HL-60 (cell line): ENCODE measurements at regions not wholly inside any gene's neighbourhood (a gene's known extent, or its start where the extent isn't known, plus 50 kb on each side); places are given as distances from the start of the nearest gene placed in this dataset.

ENCODE experiments used
- DNase-seq, 2 experiments: peaks; one replicate each; pipeline ENCODE4 v3.0.0-alpha.2; 2010 to 2020; ENCODE audit warnings: low read depth in 1 of 2, low spot score in 1 of 2
- H3K27ac ChIP-seq: fragments of 250-450 bp; sonication (Bioruptor Pico); replicated peaks from 2 replicates; pipeline ENCODE4 v1.5.1; 2020; ENCODE audit warnings: mild to moderate bottlenecking, moderate library complexity
- H3K27me3 ChIP-seq: fragments of 250-450 bp; sonication (Bioruptor Pico); 2 replicates; pipeline ENCODE4 v1.5.1; 2021; ENCODE audit warnings: mild to moderate bottlenecking, moderate library complexity; ENCODE audit not compliant: insufficient read depth, poor library complexity, severe bottlenecking
- H3K4me3 ChIP-seq: replicated peaks from 2 replicates; pipeline ENCODE4 v1.5.1; 2011; ENCODE audit warnings: mild to moderate bottlenecking, control low read depth, low read length; ENCODE audit not compliant: insufficient read depth
- GABPA ChIP-seq: IDR thresholded peaks from 2 replicates; pipeline ENCODE4 v1.6.1; 2012; ENCODE audit warnings: low read depth
- POLR2AphosphoS5 ChIP-seq: IDR thresholded peaks from 2 replicates; pipeline ENCODE4 v1.6.1; 2012; ENCODE audit warnings: low read depth
- SPI1 ChIP-seq: IDR thresholded peaks from 2 replicates; pipeline ENCODE4 v1.6.1; 2012; ENCODE audit warnings: low read depth, mild to moderate bottlenecking, borderline replicate concordance
- TF ChIP-seq, protein P1 (sequence below): IDR thresholded peaks from 2 replicates; pipeline ENCODE4 v1.6.1; 2012; ENCODE audit warnings: low read depth; ENCODE audit not compliant: insufficient replicate concordance
- TF ChIP-seq, protein P2 (sequence below): IDR thresholded peaks from one replicate; pipeline ENCODE4 v1.5.1; 2011; ENCODE audit warnings: low read length, control low read depth, inconsistent platforms; ENCODE audit not compliant: insufficient read depth

DNA sequence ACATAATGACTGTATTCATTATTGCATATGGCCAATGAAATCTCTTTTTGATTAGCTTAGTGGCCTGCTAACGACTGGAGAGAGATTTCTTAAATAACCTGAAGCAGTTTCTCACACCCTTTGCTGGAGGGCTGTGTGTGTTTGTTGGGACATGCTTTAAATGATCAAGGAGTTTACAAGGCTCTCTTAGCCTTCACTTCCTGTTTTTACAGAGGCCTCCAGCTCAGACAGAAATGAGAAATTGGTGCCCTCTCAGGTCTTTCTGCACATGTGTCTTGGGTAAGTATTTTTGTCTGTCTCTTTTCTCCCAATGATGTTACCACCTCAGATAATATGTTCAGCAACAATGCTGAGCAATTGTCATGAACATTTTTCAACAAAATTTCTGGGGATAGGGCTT lies 884.4 kb upstream of the CNTN5 start:
- DNase-seq, result no peak
- Histone ChIP-seq H3K27ac (no peak overlapping the region), H3K4me3 (no peak overlapping the region), H3K27me3 (no peaks in the 10 kb centered on the region)
- TF ChIP-seq, protein P1, sequence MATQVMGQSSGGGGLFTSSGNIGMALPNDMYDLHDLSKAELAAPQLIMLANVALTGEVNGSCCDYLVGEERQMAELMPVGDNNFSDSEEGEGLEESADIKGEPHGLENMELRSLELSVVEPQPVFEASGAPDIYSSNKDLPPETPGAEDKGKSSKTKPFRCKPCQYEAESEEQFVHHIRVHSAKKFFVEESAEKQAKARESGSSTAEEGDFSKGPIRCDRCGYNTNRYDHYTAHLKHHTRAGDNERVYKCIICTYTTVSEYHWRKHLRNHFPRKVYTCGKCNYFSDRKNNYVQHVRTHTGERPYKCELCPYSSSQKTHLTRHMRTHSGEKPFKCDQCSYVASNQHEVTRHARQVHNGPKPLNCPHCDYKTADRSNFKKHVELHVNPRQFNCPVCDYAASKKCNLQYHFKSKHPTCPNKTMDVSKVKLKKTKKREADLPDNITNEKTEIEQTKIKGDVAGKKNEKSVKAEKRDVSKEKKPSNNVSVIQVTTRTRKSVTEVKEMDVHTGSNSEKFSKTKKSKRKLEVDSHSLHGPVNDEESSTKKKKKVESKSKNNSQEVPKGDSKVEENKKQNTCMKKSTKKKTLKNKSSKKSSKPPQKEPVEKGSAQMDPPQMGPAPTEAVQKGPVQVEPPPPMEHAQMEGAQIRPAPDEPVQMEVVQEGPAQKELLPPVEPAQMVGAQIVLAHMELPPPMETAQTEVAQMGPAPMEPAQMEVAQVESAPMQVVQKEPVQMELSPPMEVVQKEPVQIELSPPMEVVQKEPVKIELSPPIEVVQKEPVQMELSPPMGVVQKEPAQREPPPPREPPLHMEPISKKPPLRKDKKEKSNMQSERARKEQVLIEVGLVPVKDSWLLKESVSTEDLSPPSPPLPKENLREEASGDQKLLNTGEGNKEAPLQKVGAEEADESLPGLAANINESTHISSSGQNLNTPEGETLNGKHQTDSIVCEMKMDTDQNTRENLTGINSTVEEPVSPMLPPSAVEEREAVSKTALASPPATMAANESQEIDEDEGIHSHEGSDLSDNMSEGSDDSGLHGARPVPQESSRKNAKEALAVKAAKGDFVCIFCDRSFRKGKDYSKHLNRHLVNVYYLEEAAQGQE, result no peak
- peak; percentile 80 for TF ChIP-seq SPI1

DNA sequence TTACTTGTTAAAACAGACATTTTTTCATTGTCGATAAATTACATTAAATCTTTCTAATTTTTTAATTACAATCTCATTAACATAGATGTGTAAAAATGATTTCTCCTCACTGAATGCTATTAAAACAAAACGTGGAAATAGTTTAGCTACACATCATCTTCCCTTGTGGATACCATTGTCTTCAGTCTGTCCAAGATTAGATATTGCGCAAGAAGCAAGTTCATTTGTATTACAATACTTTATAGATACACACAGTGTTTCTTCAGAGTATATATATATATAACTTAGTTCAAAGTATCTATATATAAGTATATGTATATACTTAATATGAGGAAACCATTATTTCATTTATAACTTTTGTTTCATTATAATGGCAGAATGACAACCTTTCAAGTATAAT lies 883.3 kb upstream of the CNTN5 start:
- no peak for TF ChIP-seq GABPA
- TF ChIP-seq POLR2AphosphoS5, result no peak
- TF ChIP-seq, protein P1, result no peak
- no peak for TF ChIP-seq SPI1
- TF ChIP-seq, protein P2, sequence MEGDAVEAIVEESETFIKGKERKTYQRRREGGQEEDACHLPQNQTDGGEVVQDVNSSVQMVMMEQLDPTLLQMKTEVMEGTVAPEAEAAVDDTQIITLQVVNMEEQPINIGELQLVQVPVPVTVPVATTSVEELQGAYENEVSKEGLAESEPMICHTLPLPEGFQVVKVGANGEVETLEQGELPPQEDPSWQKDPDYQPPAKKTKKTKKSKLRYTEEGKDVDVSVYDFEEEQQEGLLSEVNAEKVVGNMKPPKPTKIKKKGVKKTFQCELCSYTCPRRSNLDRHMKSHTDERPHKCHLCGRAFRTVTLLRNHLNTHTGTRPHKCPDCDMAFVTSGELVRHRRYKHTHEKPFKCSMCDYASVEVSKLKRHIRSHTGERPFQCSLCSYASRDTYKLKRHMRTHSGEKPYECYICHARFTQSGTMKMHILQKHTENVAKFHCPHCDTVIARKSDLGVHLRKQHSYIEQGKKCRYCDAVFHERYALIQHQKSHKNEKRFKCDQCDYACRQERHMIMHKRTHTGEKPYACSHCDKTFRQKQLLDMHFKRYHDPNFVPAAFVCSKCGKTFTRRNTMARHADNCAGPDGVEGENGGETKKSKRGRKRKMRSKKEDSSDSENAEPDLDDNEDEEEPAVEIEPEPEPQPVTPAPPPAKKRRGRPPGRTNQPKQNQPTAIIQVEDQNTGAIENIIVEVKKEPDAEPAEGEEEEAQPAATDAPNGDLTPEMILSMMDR, result no peak
- H3K4me3 ChIP-seq, result no peak overlapping the region
- no peak for DNase-seq

DNA sequence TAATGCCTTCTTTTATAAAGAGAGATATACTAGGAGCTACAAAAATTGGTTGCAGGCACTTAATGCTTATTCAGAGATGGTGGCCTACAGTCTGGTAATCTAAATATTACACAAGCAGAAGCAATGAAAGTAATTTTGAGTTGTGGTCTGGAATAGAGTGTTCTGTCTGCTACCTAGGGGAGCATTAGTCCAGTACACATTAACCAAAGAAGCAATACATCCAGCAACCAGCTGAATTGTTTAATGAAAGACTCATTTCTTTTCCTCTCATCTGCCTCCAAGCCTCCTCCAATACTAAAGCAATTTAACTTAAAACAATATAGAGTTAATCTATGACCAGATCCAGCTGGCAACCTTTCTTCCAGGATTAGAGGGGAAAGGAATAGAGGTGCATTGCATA lies 877.1 kb upstream of the CNTN5 start:
- DNase-seq, result no peak
- Histone ChIP-seq H3K27ac (no peak overlapping the region), H3K4me3 (no peak overlapping the region), H3K27me3 (no peaks in the 10 kb centered on the region)
- TF ChIP-seq POLR2AphosphoS5 (no peak), GABPA (no peak), SPI1 (no peak)
- TF ChIP-seq, protein P2, result no peak
- TF ChIP-seq, protein P1, result no peak

More for the DNA sequence above, 883.3 kb upstream of the CNTN5 start:
- no peaks in the 10 kb centered on the region for H3K27me3 ChIP-seq
- H3K27ac ChIP-seq, result no peak overlapping the region

DNA sequence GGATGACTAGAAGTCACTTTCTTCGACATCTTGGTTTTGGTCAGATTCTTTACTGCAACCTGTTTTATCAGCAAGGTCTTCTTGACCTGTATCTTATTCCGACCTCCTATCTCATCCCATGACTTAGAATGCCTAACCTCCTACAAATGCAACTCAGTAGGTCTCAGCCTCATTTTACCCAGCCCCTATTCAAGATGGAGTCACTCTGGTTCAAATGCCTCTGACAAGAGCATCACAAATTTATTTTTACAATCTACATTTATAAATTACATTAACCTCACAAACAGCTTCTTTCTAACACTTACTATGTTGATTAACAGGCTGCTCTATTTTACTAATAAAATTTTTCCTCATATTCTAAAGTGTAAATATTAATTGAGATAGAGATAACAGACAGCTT lies 867.0 kb upstream of the CNTN5 start:
- DNase-seq, result no peak
- Histone ChIP-seq H3K4me3 (no peak overlapping the region), H3K27ac (no peak overlapping the region), H3K27me3 (no peaks in the 10 kb centered on the region)
- TF ChIP-seq POLR2AphosphoS5 (no peak), SPI1 (no peak), GABPA (no peak)
- TF ChIP-seq, protein P1, result no peak
- TF ChIP-seq, protein P2, result no peak
